ENCODE measurements at regions not wholly inside any gene's neighbourhood (a gene's known extent, or its start where the extent isn't known, plus 50 kb on each side); places are given as distances from the start of the nearest gene placed in this dataset.

- Histone ChIP-seq H3K4me3 (ENCODE audit: low read length in 2 of 2) (no peak overlapping the region), H3K4me1 (ENCODE audit: control insufficient read depth in 2 of 2, insufficient read depth in 2 of 2, low read length in 2 of 2) (no peaks in the 10 kb centered on the region), H3K27me3 (ENCODE audit: control insufficient read depth in 2 of 2, insufficient read depth in 2 of 2, low read length in 2 of 2) (no peaks in the 10 kb centered on the region), H3K36me3 (ENCODE audit: control insufficient read depth in 2 of 2, insufficient read depth in 2 of 2, low read length in 2 of 2) (no peaks in the 10 kb centered on the region), H3K27ac (ENCODE audit: low read depth in 2 of 2, low read length in 2 of 2) (no peak overlapping the region), H3K9me3 (ENCODE audit: control insufficient read depth in 2 of 2, low read length in 2 of 2) (no peaks in the 10 kb centered on the region), H3K9ac (ENCODE audit: low read depth in 1 of 2, low read length in 2 of 2) (no peak overlapping the region)
These were observed 94.1 kb upstream of the NECTIN1 start for GRCh38 chr11:119823077-119823476.

GRCh38 chr11:119816660-119817059 lies 87.7 kb upstream of the NECTIN1 start:
- Histone ChIP-seq H3K9ac (ENCODE audit: low read depth in 1 of 2, low read length in 2 of 2) (no peak overlapping the region), H3K9me3 (ENCODE audit: control insufficient read depth in 2 of 2, low read length in 2 of 2) (no peaks in the 10 kb centered on the region), H3K27me3 (ENCODE audit: control insufficient read depth in 2 of 2, insufficient read depth in 2 of 2, low read length in 2 of 2) (no peaks in the 10 kb centered on the region), H3K4me3 (ENCODE audit: low read length in 2 of 2) (no peak overlapping the region), H3K4me1 (ENCODE audit: control insufficient read depth in 2 of 2, insufficient read depth in 2 of 2, low read length in 2 of 2) (no peaks in the 10 kb centered on the region), H3K36me3 (ENCODE audit: control insufficient read depth in 2 of 2, insufficient read depth in 2 of 2, low read length in 2 of 2) (no peaks in the 10 kb centered on the region), H3K27ac (ENCODE audit: low read depth in 2 of 2, low read length in 2 of 2) (no peak overlapping the region)

DNA sequence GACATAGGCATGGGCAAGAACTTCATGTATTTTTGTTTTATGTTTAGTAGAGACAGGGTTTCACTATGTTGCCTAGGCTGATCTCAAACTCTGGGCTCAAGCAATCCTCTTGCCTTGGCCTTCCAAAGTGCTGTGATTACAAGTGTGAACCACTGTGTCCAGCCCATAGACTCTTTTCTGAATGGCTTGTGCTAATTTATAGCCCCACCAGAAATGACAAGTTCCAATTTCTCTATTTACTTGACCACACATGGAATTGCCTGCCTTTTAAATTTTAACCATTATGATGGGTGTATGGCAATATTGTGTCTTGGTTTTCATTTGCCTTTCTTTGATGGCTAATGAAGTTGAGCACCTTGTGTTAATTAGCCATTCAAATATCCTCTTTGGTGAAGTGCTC lies 85.8 kb upstream of the NECTIN1 start:
- no peaks in the 10 kb centered on the region for H3K9me3 ChIP-seq (ENCODE audit: control insufficient read depth in 2 of 2, low read length in 2 of 2)
- H3K27me3 ChIP-seq (ENCODE audit: control insufficient read depth in 2 of 2, insufficient read depth in 2 of 2, low read length in 2 of 2) = no peaks in the 10 kb centered on the region
- H3K9ac ChIP-seq (ENCODE audit: low read depth in 1 of 2, low read length in 2 of 2) = no peak overlapping the region
- no peak overlapping the region for H3K4me3 ChIP-seq (ENCODE audit: low read length in 2 of 2)
- H3K36me3 ChIP-seq (ENCODE audit: control insufficient read depth in 2 of 2, insufficient read depth in 2 of 2, low read length in 2 of 2) = no peaks in the 10 kb centered on the region
- no peak overlapping the region for H3K27ac ChIP-seq (ENCODE audit: low read depth in 2 of 2, low read length in 2 of 2)
- H3K4me1 ChIP-seq (ENCODE audit: control insufficient read depth in 2 of 2, insufficient read depth in 2 of 2, low read length in 2 of 2) = no peaks in the 10 kb centered on the region

DNA sequence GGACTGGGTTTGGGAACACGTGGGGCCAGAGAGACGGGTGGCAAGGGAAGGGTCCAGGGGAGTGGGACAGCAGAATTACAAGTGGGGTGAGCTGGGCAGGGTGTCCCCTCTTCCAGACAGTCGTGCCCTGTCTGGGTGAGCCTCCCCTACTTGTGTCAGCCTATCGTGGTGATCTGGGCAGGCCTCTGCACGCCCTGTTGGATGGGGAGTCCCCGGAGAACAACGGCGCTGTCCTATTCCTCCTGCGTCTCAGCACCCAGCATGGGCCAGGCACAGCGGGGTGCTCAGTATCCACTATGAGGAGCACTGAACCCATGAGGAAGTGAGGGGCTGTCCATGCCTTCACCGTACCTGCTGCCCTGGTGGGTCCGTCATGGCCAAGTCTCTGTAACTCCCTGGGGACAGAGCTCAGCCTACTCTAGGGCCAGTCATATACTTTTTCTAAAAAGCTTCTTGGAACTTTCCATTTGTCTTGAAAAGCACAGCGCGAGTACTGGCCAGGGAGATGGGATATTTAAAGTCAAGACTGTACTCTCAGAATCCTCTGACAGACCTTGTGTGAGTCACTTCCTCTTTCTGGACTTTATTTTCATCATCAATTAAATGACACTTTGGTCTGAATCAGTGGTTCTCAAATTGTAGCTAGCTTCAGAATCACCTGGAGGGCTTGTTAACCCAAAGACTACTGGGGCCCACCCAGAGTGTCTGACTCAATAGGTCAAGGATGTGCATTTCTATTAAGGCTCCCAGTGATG lies 81.7 kb upstream of the NECTIN1 start:
- no peaks in the 10 kb centered on the region for H3K27me3 ChIP-seq (ENCODE audit: control insufficient read depth in 2 of 2, insufficient read depth in 2 of 2, low read length in 2 of 2)
- H3K36me3 ChIP-seq (ENCODE audit: control insufficient read depth in 2 of 2, insufficient read depth in 2 of 2, low read length in 2 of 2) = no peaks in the 10 kb centered on the region
- no peaks in the 10 kb centered on the region for H3K4me1 ChIP-seq (ENCODE audit: control insufficient read depth in 2 of 2, insufficient read depth in 2 of 2, low read length in 2 of 2)
- H3K9me3 ChIP-seq (ENCODE audit: control insufficient read depth in 2 of 2, low read length in 2 of 2) = no peaks in the 10 kb centered on the region
- H3K27ac ChIP-seq (ENCODE audit: low read depth in 2 of 2, low read length in 2 of 2) = no peak overlapping the region
- H3K9ac ChIP-seq (ENCODE audit: low read depth in 1 of 2, low read length in 2 of 2) = no peak overlapping the region
- no peak overlapping the region for H3K4me3 ChIP-seq (ENCODE audit: low read length in 2 of 2)

DNA sequence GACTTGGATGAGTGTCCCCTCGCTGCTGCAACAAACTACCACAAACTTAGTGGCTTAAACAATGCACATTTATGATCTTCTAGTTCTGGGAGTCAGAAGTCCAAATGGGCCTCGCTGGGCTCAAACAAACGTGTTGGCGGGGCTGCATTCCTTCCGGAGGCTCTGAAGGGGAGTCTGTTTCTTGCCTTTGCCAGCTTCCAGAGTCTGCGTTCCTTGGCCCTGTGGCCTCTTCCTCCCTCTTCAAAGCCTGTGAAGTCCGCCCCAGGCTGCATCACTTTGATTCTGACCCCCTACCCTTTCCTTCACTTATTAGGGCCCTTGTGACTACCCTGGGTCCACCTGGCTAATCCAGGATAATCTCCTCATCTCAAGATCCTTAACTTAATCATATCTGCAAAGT lies 80.3 kb upstream of the NECTIN1 start:
- Histone ChIP-seq H3K4me1 (ENCODE audit: control insufficient read depth in 2 of 2, insufficient read depth in 2 of 2, low read length in 2 of 2) (no peaks in the 10 kb centered on the region), H3K27me3 (ENCODE audit: control insufficient read depth in 2 of 2, insufficient read depth in 2 of 2, low read length in 2 of 2) (no peaks in the 10 kb centered on the region), H3K9me3 (ENCODE audit: control insufficient read depth in 2 of 2, low read length in 2 of 2) (no peaks in the 10 kb centered on the region), H3K36me3 (ENCODE audit: control insufficient read depth in 2 of 2, insufficient read depth in 2 of 2, low read length in 2 of 2) (no peaks in the 10 kb centered on the region), H3K9ac (ENCODE audit: low read depth in 1 of 2, low read length in 2 of 2) (no peak overlapping the region), H3K27ac (ENCODE audit: low read depth in 2 of 2, low read length in 2 of 2) (no peak overlapping the region), H3K4me3 (ENCODE audit: low read length in 2 of 2) (no peak overlapping the region)

GRCh38 chr11:119808407-119809185 lies 79.6 kb upstream of the NECTIN1 start:
- H3K9me3 ChIP-seq (ENCODE audit: control insufficient read depth in 2 of 2, low read length in 2 of 2) = no peaks in the 10 kb centered on the region
- no peak overlapping the region for H3K4me3 ChIP-seq (ENCODE audit: low read length in 2 of 2)
- no peak overlapping the region for H3K9ac ChIP-seq (ENCODE audit: low read depth in 1 of 2, low read length in 2 of 2)
- H3K27me3 ChIP-seq (ENCODE audit: control insufficient read depth in 2 of 2, insufficient read depth in 2 of 2, low read length in 2 of 2) = no peaks in the 10 kb centered on the region
- no peak overlapping the region for H3K27ac ChIP-seq (ENCODE audit: low read depth in 2 of 2, low read length in 2 of 2)
- no peaks in the 10 kb centered on the region for H3K4me1 ChIP-seq (ENCODE audit: control insufficient read depth in 2 of 2, insufficient read depth in 2 of 2, low read length in 2 of 2)
- H3K36me3 ChIP-seq (ENCODE audit: control insufficient read depth in 2 of 2, insufficient read depth in 2 of 2, low read length in 2 of 2) = no peaks in the 10 kb centered on the region

GRCh38 chr11:119807841-119808240 lies 78.8 kb upstream of the NECTIN1 start:
- H3K4me3 ChIP-seq (ENCODE audit: low read length in 2 of 2) = no peak overlapping the region
- H3K9ac ChIP-seq (ENCODE audit: low read depth in 1 of 2, low read length in 2 of 2) = no peak overlapping the region
- no peaks in the 10 kb centered on the region for H3K9me3 ChIP-seq (ENCODE audit: control insufficient read depth in 2 of 2, low read length in 2 of 2)
- H3K4me1 ChIP-seq (ENCODE audit: control insufficient read depth in 2 of 2, insufficient read depth in 2 of 2, low read length in 2 of 2) = no peaks in the 10 kb centered on the region
- H3K36me3 ChIP-seq (ENCODE audit: control insufficient read depth in 2 of 2, insufficient read depth in 2 of 2, low read length in 2 of 2) = no peaks in the 10 kb centered on the region
- H3K27me3 ChIP-seq (ENCODE audit: control insufficient read depth in 2 of 2, insufficient read depth in 2 of 2, low read length in 2 of 2) = no peaks in the 10 kb centered on the region
- no peak overlapping the region for H3K27ac ChIP-seq (ENCODE audit: low read depth in 2 of 2, low read length in 2 of 2)

DNA sequence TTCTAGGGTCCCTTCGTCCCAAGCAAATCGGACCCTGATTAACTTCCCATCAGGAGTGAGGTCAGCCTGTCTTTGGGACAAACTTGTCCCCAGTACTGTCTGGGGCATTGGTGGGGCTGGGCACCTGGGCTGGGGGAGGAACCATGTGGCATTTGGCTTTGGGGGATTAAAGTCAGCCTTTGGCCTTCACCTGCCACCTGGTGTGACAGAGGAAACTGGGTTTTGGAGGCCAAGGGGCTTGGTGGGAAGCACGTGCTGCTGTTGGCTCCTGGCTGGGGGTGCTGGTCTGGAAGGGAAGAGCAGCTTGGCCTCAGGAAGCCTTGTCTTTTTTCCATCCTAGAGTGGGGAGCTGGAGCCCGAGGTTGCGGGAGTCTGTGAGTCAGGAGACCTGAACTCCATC lies 78.4 kb upstream of the NECTIN1 start:
- Histone ChIP-seq H3K36me3 (ENCODE audit: control insufficient read depth in 2 of 2, insufficient read depth in 2 of 2, low read length in 2 of 2) (no peaks in the 10 kb centered on the region), H3K9ac (ENCODE audit: low read depth in 1 of 2, low read length in 2 of 2) (no peak overlapping the region), H3K27ac (ENCODE audit: low read depth in 2 of 2, low read length in 2 of 2) (no peak overlapping the region), H3K4me3 (ENCODE audit: low read length in 2 of 2) (no peak overlapping the region), H3K27me3 (ENCODE audit: control insufficient read depth in 2 of 2, insufficient read depth in 2 of 2, low read length in 2 of 2) (no peaks in the 10 kb centered on the region), H3K4me1 (ENCODE audit: control insufficient read depth in 2 of 2, insufficient read depth in 2 of 2, low read length in 2 of 2) (no peaks in the 10 kb centered on the region), H3K9me3 (ENCODE audit: control insufficient read depth in 2 of 2, low read length in 2 of 2) (no peaks in the 10 kb centered on the region)

GRCh38 chr11:119806064-119806915 lies 77.3 kb upstream of the NECTIN1 start:
- Histone ChIP-seq H3K27ac (ENCODE audit: low read depth in 2 of 2, low read length in 2 of 2) (no peak overlapping the region), H3K4me1 (ENCODE audit: control insufficient read depth in 2 of 2, insufficient read depth in 2 of 2, low read length in 2 of 2) (no peaks in the 10 kb centered on the region), H3K36me3 (ENCODE audit: control insufficient read depth in 2 of 2, insufficient read depth in 2 of 2, low read length in 2 of 2) (no peaks in the 10 kb centered on the region), H3K9ac (ENCODE audit: low read depth in 1 of 2, low read length in 2 of 2) (no peak overlapping the region), H3K9me3 (ENCODE audit: control insufficient read depth in 2 of 2, low read length in 2 of 2) (no peaks in the 10 kb centered on the region), H3K4me3 (ENCODE audit: low read length in 2 of 2) (no peak overlapping the region), H3K27me3 (ENCODE audit: control insufficient read depth in 2 of 2, insufficient read depth in 2 of 2, low read length in 2 of 2) (no peaks in the 10 kb centered on the region)

DNA sequence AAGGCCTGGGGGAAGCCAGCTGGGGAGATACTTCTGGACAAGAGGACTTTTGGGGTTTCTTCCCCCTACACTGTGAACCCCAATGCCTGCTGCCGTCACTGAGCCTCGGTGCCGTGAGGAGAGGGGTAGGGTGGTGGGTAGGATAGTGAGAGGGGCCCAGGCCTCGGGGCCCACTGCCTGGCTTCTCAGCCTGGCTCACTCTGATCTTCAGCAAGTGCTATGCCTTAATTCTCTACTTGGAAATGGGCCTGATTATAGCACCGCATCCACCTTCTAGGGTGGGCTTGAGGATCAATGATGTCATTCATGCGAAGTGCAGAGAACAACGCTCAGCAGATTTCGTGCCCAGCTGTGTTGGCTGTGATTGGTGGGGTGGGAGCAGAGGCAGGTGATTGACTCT lies 76.7 kb upstream of the NECTIN1 start:
- H3K27ac ChIP-seq (ENCODE audit: low read depth in 2 of 2, low read length in 2 of 2) = no peak overlapping the region
- no peak overlapping the region for H3K9ac ChIP-seq (ENCODE audit: low read depth in 1 of 2, low read length in 2 of 2)
- no peak overlapping the region for H3K4me3 ChIP-seq (ENCODE audit: low read length in 2 of 2)
- H3K36me3 ChIP-seq (ENCODE audit: control insufficient read depth in 2 of 2, insufficient read depth in 2 of 2, low read length in 2 of 2) = no peaks in the 10 kb centered on the region
- H3K27me3 ChIP-seq (ENCODE audit: control insufficient read depth in 2 of 2, insufficient read depth in 2 of 2, low read length in 2 of 2) = no peaks in the 10 kb centered on the region
- H3K4me1 ChIP-seq (ENCODE audit: control insufficient read depth in 2 of 2, insufficient read depth in 2 of 2, low read length in 2 of 2) = no peaks in the 10 kb centered on the region
- no peaks in the 10 kb centered on the region for H3K9me3 ChIP-seq (ENCODE audit: control insufficient read depth in 2 of 2, low read length in 2 of 2)

All from mucosa of rectum (tissue), 2 donors.